ENCODE measurements at regions not wholly inside any gene's neighbourhood (a gene's known extent, or its start where the extent isn't known, plus 50 kb on each side); places are given as distances from the start of the nearest gene placed in this dataset.

GRCh38 chr7:42628054-42628453 lies 283.8 kb downstream of the C7orf25 start:
- DNase-seq (ENCODE audit: low read depth, low spot score) = no peak
- Histone ChIP-seq H4K20me1 (replicated peaks; ENCODE audit: control insufficient read depth, extremely low read depth, insufficient read depth, low read length) (no peaks in the 10 kb centered on the region), H3K27me3 (ENCODE audit: control insufficient read depth in 2 of 2, insufficient read depth in 2 of 2, low read length in 2 of 2) (no peaks in the 10 kb centered on the region), H3K4me3 (replicated peaks in 1 of 3; ENCODE audit: insufficient read depth in 1 of 3, low read depth in 1 of 3, low read length in 3 of 3) (no peak overlapping the region), H3K79me2 (ENCODE audit: control insufficient read depth, insufficient read depth, low read length) (no peaks in the 10 kb centered on the region), H3K4me1 (ENCODE audit: control insufficient read depth, extremely low read depth, insufficient read depth, low read length) (no peaks in the 10 kb centered on the region), H3K27ac (ENCODE audit: insufficient read depth, low read depth, low read length) (no peak overlapping the region), H3K9me3 (replicated peaks; ENCODE audit: control insufficient read depth, insufficient read depth, low read length) (no peaks in the 10 kb centered on the region), H3K9ac (replicated peaks; ENCODE audit: extremely low read depth, insufficient read depth, low read length) (no peak overlapping the region), H3K4me2 (ENCODE audit: insufficient read depth, low read length) (no peak overlapping the region), H3K9me1 (replicated peaks; ENCODE audit: control insufficient read depth, extremely low read depth, insufficient read depth, low read length) (no peaks in the 10 kb centered on the region), H3K36me3 (ENCODE audit: control insufficient read depth in 2 of 2, extremely low read depth in 1 of 2, insufficient read depth in 2 of 2, low read length in 2 of 2) (no peaks in the 10 kb centered on the region), H2AFZ (ENCODE audit: low read depth, low read length) (no peak overlapping the region)
- BruUV-seq (replicated peaks) = no TSS peak
- no peak for TF ChIP-seq GATA2 (IDR thresholded peaks at IDR 0.05; ENCODE audit: insufficient read depth, insufficient read length, low read depth, low read length)
- TF ChIP-seq POLR2A (IDR thresholded peaks at IDR 0.05; ENCODE audit: low read depth, low read length) = no peak
- TF ChIP-seq MYC (IDR thresholded peaks at IDR 0.05; ENCODE audit: low read depth, low read length) = no peak
- CTCF ChIA-PET = no interaction called here
- dilution Hi-C loops (cut with MboI; ENCODE audit: extremely low pct_ligation_motif_present, low sequenced_read_pairs) (no loop called here), intact Hi-C loops (cut with micrococcal nuclease) (no loop called here)
- no peak for FAIRE-seq
- POLR2A ChIA-PET = no interaction called here

DNA sequence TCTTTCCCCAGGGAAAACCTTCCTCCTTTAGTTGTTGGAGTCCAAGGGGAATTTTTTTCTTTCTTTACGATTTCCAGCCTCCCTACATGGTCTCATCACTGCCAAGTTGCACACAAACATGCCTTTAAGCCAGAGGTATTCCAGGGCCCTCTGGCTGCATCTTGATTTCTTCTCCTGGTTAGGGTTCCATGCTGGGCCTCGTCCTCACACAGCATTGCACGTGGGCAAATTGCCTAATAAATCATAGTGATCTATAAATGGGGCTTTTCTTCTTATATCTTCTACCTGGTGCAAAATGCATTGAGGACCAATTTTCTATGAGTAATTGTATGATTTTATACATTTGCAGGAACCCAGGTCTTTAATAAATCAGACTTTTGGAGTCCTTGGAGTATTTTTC lies 284.2 kb downstream of the C7orf25 start:
- no peak overlapping the region for H2AFZ ChIP-seq (ENCODE audit: low read depth, low read length)
- no peak overlapping the region for H3K4me3 ChIP-seq (replicated peaks in 1 of 3; ENCODE audit: insufficient read depth in 1 of 3, low read depth in 1 of 3, low read length in 3 of 3)
- dilution Hi-C loops (cut with MboI; ENCODE audit: extremely low pct_ligation_motif_present, low sequenced_read_pairs) (no loop called here), intact Hi-C loops (cut with micrococcal nuclease) (no loop called here)
- ChIA-PET CTCF (no interaction called here), POLR2A (no interaction called here)
- H3K4me1 ChIP-seq (ENCODE audit: control insufficient read depth, extremely low read depth, insufficient read depth, low read length) = no peaks in the 10 kb centered on the region
- H3K4me2 ChIP-seq (ENCODE audit: insufficient read depth, low read length) = no peak overlapping the region
- no peaks in the 10 kb centered on the region for H3K9me3 ChIP-seq (replicated peaks; ENCODE audit: control insufficient read depth, insufficient read depth, low read length)
- DNase-seq (ENCODE audit: low read depth, low spot score) (no peak), FAIRE-seq (no peak)
- no peak overlapping the region for H3K9ac ChIP-seq (replicated peaks; ENCODE audit: extremely low read depth, insufficient read depth, low read length)
- TF ChIP-seq POLR2AphosphoS5 (IDR thresholded peaks at IDR 0.05; ENCODE audit: insufficient read depth, low read depth, low read length) = no peak
- TF ChIP-seq GATA2 (IDR thresholded peaks at IDR 0.05; ENCODE audit: insufficient read depth, insufficient read length, low read depth, low read length) = no peak
- TF ChIP-seq MYC (IDR thresholded peaks at IDR 0.05; ENCODE audit: low read depth, low read length) = no peak
- TF ChIP-seq JUN (IDR thresholded peaks at IDR 0.05; ENCODE audit: borderline replicate concordance, insufficient read depth, insufficient read length, low read depth) = no peak
- no peak for TF ChIP-seq FOS (IDR thresholded peaks at IDR 0.05; ENCODE audit: borderline replicate concordance, insufficient read depth, low read length)
- no peak for TF ChIP-seq POLR2A (IDR thresholded peaks at IDR 0.05; ENCODE audit: low read depth, low read length)
- no peak for TF ChIP-seq EZH2 (IDR thresholded peaks at IDR 0.05; ENCODE audit: borderline replicate concordance, low read depth, low read length, severe bottlenecking)
- TF ChIP-seq, protein P1, sequence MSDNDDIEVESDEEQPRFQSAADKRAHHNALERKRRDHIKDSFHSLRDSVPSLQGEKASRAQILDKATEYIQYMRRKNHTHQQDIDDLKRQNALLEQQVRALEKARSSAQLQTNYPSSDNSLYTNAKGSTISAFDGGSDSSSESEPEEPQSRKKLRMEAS (IDR thresholded peaks at IDR 0.05; ENCODE audit: insufficient read depth, insufficient read length) = no peak
- no peak for TF ChIP-seq CTCF (IDR thresholded peaks at IDR 0.05; ENCODE audit: extremely low read depth in 1 of 2, insufficient read depth in 1 of 2, low read depth in 1 of 2, low read length in 2 of 2)
- no peaks in the 10 kb centered on the region for H3K9me1 ChIP-seq (replicated peaks; ENCODE audit: control insufficient read depth, extremely low read depth, insufficient read depth, low read length)
- H3K27me3 ChIP-seq (ENCODE audit: control insufficient read depth in 2 of 2, insufficient read depth in 2 of 2, low read length in 2 of 2) = no peaks in the 10 kb centered on the region
- H4K20me1 ChIP-seq (replicated peaks; ENCODE audit: control insufficient read depth, extremely low read depth, insufficient read depth, low read length) = no peaks in the 10 kb centered on the region
- no peaks in the 10 kb centered on the region for H3K36me3 ChIP-seq (ENCODE audit: control insufficient read depth in 2 of 2, extremely low read depth in 1 of 2, insufficient read depth in 2 of 2, low read length in 2 of 2)
- BruUV-seq (replicated peaks) = no TSS peak
- no peak overlapping the region for H3K27ac ChIP-seq (ENCODE audit: insufficient read depth, low read depth, low read length)
- no peaks in the 10 kb centered on the region for H3K79me2 ChIP-seq (ENCODE audit: control insufficient read depth, insufficient read depth, low read length)
